Cardiac fibroblast (primary cell): ENCODE measurements at regions not wholly inside any gene's neighbourhood (a gene's known extent, or its start where the extent isn't known, plus 50 kb on each side); places are given as distances from the start of the nearest gene placed in this dataset.

Experiments
- DNase-seq, 2 donors: peaks; one replicate each; pipeline versions ENCODE4 v3.0.0 to v3.0.0-alpha.2; 2010; ENCODE audit warnings: low read depth in 2 of 2
- H3K4me3 ChIP-seq, 2 donors: replicated peaks in 1 of 2; 1 replicate in 1 of 2; 2 replicates in 1 of 2; pipeline ENCODE4 v1.5.1; 2011; ENCODE audit warnings: low read depth in 2 of 2, low read length in 2 of 2, mild to moderate bottlenecking in 2 of 2, moderate library complexity in 1 of 2
- CTCF ChIP-seq: IDR thresholded peaks from one replicate; pipeline ENCODE4 v1.5.1; 2011; ENCODE audit warnings: low read depth, mild to moderate bottlenecking, low read length, inconsistent platforms

GRCh38 chr18:78074400-78075020, 824.9 kb downstream of the GALR1 start:
- no peak for DNase-seq
- no peak overlapping the region for H3K4me3 ChIP-seq
- TF ChIP-seq CTCF, result no peak

GRCh38 chr18:78080081-78080480, 830.4 kb downstream of the GALR1 start:
- no peak overlapping the region for H3K4me3 ChIP-seq
- no peak for TF ChIP-seq CTCF

GRCh38 chr18:78080761-78081160, 831.1 kb downstream of the GALR1 start:
- TF ChIP-seq CTCF, result no peak
- no peak for DNase-seq
- H3K4me3 ChIP-seq, result no peak overlapping the region

More at GRCh38 chr18:78080081-78080480, 830.4 kb downstream of the GALR1 start:
- no peak for DNase-seq

GRCh38 chr18:78082816-78083215, 833.2 kb downstream of the GALR1 start:
- no peak for TF ChIP-seq CTCF

GRCh38 chr18:78085241-78086185, 835.9 kb downstream of the GALR1 start:
- no peak for TF ChIP-seq CTCF
- no peak overlapping the region for H3K4me3 ChIP-seq
- no peak for DNase-seq

More at GRCh38 chr18:78082816-78083215, 833.2 kb downstream of the GALR1 start:
- no peak overlapping the region for H3K4me3 ChIP-seq
- DNase-seq, result no peak

- DNase-seq, result no peak
- TF ChIP-seq CTCF, result no peak
- no peak overlapping the region for H3K4me3 ChIP-seq
Measured at GRCh38 chr18:78086931-78087330, 837.3 kb downstream of the GALR1 start.
